H1 (cell line): ENCODE measurements at regions not wholly inside any gene's neighbourhood (a gene's known extent, or its start where the extent isn't known, plus 50 kb on each side); places are given as distances from the start of the nearest gene placed in this dataset.

Experiments
- CTCF ChIA-PET: fragments of 300-600 bp; sonication (Branson Sonifier 250); formaldehyde crosslinking; loops from one replicate; lab custom pipeline; 2021; ENCODE audit not compliant: partially characterized antibody; lab: Charles Lee
- POLR2A ChIA-PET: fragments of 300-600 bp; sonication (Branson Sonifier 250); formaldehyde crosslinking; loops from one replicate; lab custom pipeline; 2021; ENCODE audit warnings: inconsistent platforms; ENCODE audit not compliant: partially characterized antibody; lab: Charles Lee
- DNase-seq, 2 experiments: peaks; one replicate each; pipeline versions ENCODE4 v3.0.0 to v3.0.0-alpha.2; 2010 to 2022; ENCODE audit warnings: low spot score in 2 of 2, low read depth in 1 of 2, mixed read lengths in 1 of 2
- FAIRE-seq: peaks from 2 replicates; lab custom pipeline; 2011; peaks lifted over from hg19 to GRCh38; lab: Jason Lieb, UNC
- H2AFZ ChIP-seq: 2 replicates; pipeline ENCODE4 v1.8.1; 2012; ENCODE audit warnings: low read length, inconsistent platforms
- H2AK5ac ChIP-seq: 2 replicates; pipeline ENCODE4 v1.6.1; 2013; ENCODE audit warnings: low read depth, low read length
- H2BK120ac ChIP-seq: replicated peaks from 2 replicates; pipeline ENCODE3; 2013; ENCODE audit warnings: low read depth, low read length, inconsistent platforms
- H2BK12ac ChIP-seq: 2 replicates; pipeline ENCODE4 v1.6.1; 2013; ENCODE audit warnings: low read depth, low read length
- H2BK15ac ChIP-seq: 2 replicates; pipeline ENCODE4 v1.6.1; 2013; ENCODE audit warnings: low read length
- H2BK20ac ChIP-seq: 2 replicates; pipeline ENCODE4 v1.6.1; 2013; ENCODE audit warnings: low read length
- H2BK5ac ChIP-seq: 2 replicates; pipeline ENCODE4 v1.6.1; 2013; ENCODE audit warnings: low read depth, low read length
- H3K14ac ChIP-seq: 2 replicates; pipeline ENCODE4 v1.6.1; 2013; ENCODE audit warnings: inconsistent platforms; ENCODE audit not compliant: insufficient read length
- H3K18ac ChIP-seq: 2 replicates; pipeline ENCODE4 v1.6.1; 2013; ENCODE audit warnings: low read length; ENCODE audit errors: extremely low read depth
- H3K23ac ChIP-seq: 2 replicates; pipeline ENCODE4 v1.6.1; 2013; ENCODE audit warnings: inconsistent platforms; ENCODE audit not compliant: insufficient read length
- H3K23me2 ChIP-seq: 2 replicates; pipeline ENCODE4 v1.6.1; 2013; ENCODE audit warnings: low read depth, low read length
- H3K27ac ChIP-seq: 2 replicates; pipeline ENCODE4 v1.6.1; 2011; ENCODE audit warnings: low read depth, low read length, inconsistent platforms
- H3K27me3 ChIP-seq, 4 experiments: replicated peaks in 1 of 4; 1 replicate in 1 of 4; 2 replicates in 3 of 4; pipeline versions ENCODE4 v1.6.1 to v1.8.1; 2011 to 2013; ENCODE audit warnings: low read length in 3 of 4, mild to moderate bottlenecking in 3 of 4, inconsistent platforms in 2 of 4, mixed read lengths in 2 of 4, moderate library complexity in 1 of 4; ENCODE audit not compliant: control insufficient read depth in 3 of 4, insufficient read depth in 3 of 4; ENCODE audit errors: extremely low read depth in 1 of 4
- H3K36me3 ChIP-seq, 4 experiments: 2 replicates each; pipeline versions ENCODE4 v1.6.1 to v1.8.1; 2011 to 2013; ENCODE audit warnings: mild to moderate bottlenecking in 4 of 4, low read length in 3 of 4, moderate library complexity in 2 of 4, control low read depth in 1 of 4, inconsistent platforms in 1 of 4; ENCODE audit not compliant: insufficient read depth in 4 of 4, control insufficient read depth in 2 of 4
- H3K4ac ChIP-seq: replicated peaks from 2 replicates; pipeline ENCODE3; 2013; ENCODE audit warnings: low read length, low read depth, mixed read lengths, inconsistent platforms; ENCODE audit not compliant: insufficient read length
- H3K4me1 ChIP-seq, 4 experiments: replicated peaks in 1 of 4; 1 replicate in 1 of 4; 2 replicates in 3 of 4; pipeline versions ENCODE4 v1.6.1 to v1.8.1; 2011 to 2013; ENCODE audit warnings: low read length in 3 of 4, inconsistent platforms in 2 of 4, mixed read lengths in 1 of 4; ENCODE audit not compliant: insufficient read depth in 4 of 4, control insufficient read depth in 3 of 4
- H3K4me2 ChIP-seq, 2 experiments: 2 replicates each; pipeline versions ENCODE4 v1.6.1 to v1.8.1; 2011 to 2013; ENCODE audit warnings: low read depth in 2 of 2, low read length in 2 of 2, control low read depth in 1 of 2, inconsistent platforms in 1 of 2, mild to moderate bottlenecking in 1 of 2; ENCODE audit not compliant: insufficient read depth in 1 of 2
- H3K4me3 ChIP-seq, 4 experiments: fragments of 200-600, 300-600 bp in 1 of 4; sonication (generic), shearing (Covaris generic), sonication (Bioruptor Twin) in 1 of 4; 2 replicates each; pipeline versions ENCODE4 v1.5.1 to v1.8.1; 2011 to 2016; ENCODE audit warnings: low read length in 4 of 4, low read depth in 3 of 4, control low read depth in 2 of 4, inconsistent platforms in 2 of 4, mild to moderate bottlenecking in 2 of 4, mixed read lengths in 1 of 4, moderate library complexity in 1 of 4; ENCODE audit not compliant: insufficient read depth in 2 of 4; ENCODE audit errors: extremely low read depth in 1 of 4
- H3K56ac ChIP-seq: replicated peaks from 2 replicates; pipeline ENCODE3; 2013; ENCODE audit warnings: low read depth, mild to moderate bottlenecking, mixed read lengths, low read length, inconsistent platforms; ENCODE audit not compliant: insufficient read length
- H3K79me1 ChIP-seq: 2 replicates; pipeline ENCODE4 v1.6.1; 2013; ENCODE audit warnings: low read depth, low read length, control low read depth
- H3K79me2 ChIP-seq, 2 experiments: 2 replicates each; pipeline versions ENCODE4 v1.6.1 to v1.8.1; 2012 to 2013; ENCODE audit warnings: low read length in 2 of 2, mild to moderate bottlenecking in 2 of 2, inconsistent platforms in 1 of 2; ENCODE audit not compliant: insufficient read depth in 2 of 2, control insufficient read depth in 1 of 2
- H3K9ac ChIP-seq, 4 experiments: replicated peaks in 1 of 4; 1 replicate in 1 of 4; 2 replicates in 3 of 4; pipeline versions ENCODE4 v1.6.1 to v1.8.1; 2011 to 2013; ENCODE audit warnings: low read depth in 3 of 4, low read length in 3 of 4, control low read depth in 2 of 4, mild to moderate bottlenecking in 2 of 4, moderate library complexity in 2 of 4, inconsistent platforms in 1 of 4; ENCODE audit errors: extremely low read depth in 1 of 4
- H3K9me3 ChIP-seq, 2 experiments: 2 replicates each; pipeline versions ENCODE4 v1.6.1 to v1.8.1; 2012 to 2013; ENCODE audit warnings: mild to moderate bottlenecking in 2 of 2, moderate library complexity in 2 of 2, control low read depth in 1 of 2, inconsistent platforms in 1 of 2, low read depth in 1 of 2, low read length in 1 of 2, mixed read lengths in 1 of 2; ENCODE audit not compliant: insufficient read depth in 2 of 2
- H4K20me1 ChIP-seq, 2 experiments: replicated peaks in 1 of 2; 2 replicates each; pipeline versions ENCODE3 to v1.8.1; 2011 to 2013; ENCODE audit warnings: inconsistent platforms in 2 of 2, low read length in 2 of 2, mild to moderate bottlenecking in 1 of 2; ENCODE audit not compliant: insufficient read depth in 2 of 2, control insufficient read depth in 1 of 2
- H4K5ac ChIP-seq: 2 replicates; pipeline ENCODE4 v1.6.1; 2013; ENCODE audit warnings: low read length, low read depth, mixed read lengths, inconsistent platforms; ENCODE audit not compliant: insufficient read length
- H4K8ac ChIP-seq: 2 replicates; pipeline ENCODE4 v1.8.0; 2013; ENCODE audit warnings: mild to moderate bottlenecking, moderate library complexity, low read length, inconsistent platforms; ENCODE audit not compliant: insufficient read depth; ENCODE audit errors: extremely low read depth
- H4K91ac ChIP-seq: replicated peaks from 2 replicates; pipeline ENCODE3; 2013; ENCODE audit warnings: low read length, mixed read lengths, inconsistent platforms; ENCODE audit not compliant: insufficient read length
- ASH2L ChIP-seq: fragments of 200-600, 300-600 bp; sonication (generic); IDR thresholded peaks from one replicate; pipeline ENCODE4 v1.7.1; 2017; ENCODE audit warnings: low read length
- CBX5 ChIP-seq: fragments of 300-800, 300-1000 bp; sonication (generic); IDR thresholded peaks from 2 replicates; pipeline ENCODE4 v1.7.1; 2016; ENCODE audit warnings: antibody characterized with exemption, low read length, low read depth
- CBX8 ChIP-seq: fragments of 300-800, 300-1000 bp; sonication (generic); IDR thresholded peaks from 2 replicates; pipeline ENCODE4 v1.7.1; 2016; ENCODE audit warnings: low read depth, low read length, borderline replicate concordance
- CHD1 ChIP-seq: IDR thresholded peaks from 2 replicates; pipeline ENCODE4 v1.6.1; 2012; ENCODE audit warnings: low read depth, low read length, improper control_type of control experiment
- CREB1 ChIP-seq: IDR thresholded peaks from 2 replicates; pipeline ENCODE4 v1.6.1; 2012; ENCODE audit warnings: inconsistent platforms
- CTBP2 ChIP-seq: IDR thresholded peaks from 2 replicates; pipeline ENCODE4 v1.7.0; 2011; ENCODE audit warnings: borderline replicate concordance, mild to moderate bottlenecking, moderate library complexity, mixed read lengths, low read length; ENCODE audit not compliant: insufficient read depth, insufficient read length
- EZH2 ChIP-seq: fragments of 200-600 bp; sonication (generic); IDR thresholded peaks from 2 replicates; pipeline ENCODE4 v1.7.1; 2012; ENCODE audit warnings: low read depth, mild to moderate bottlenecking, moderate library complexity, low read length, inconsistent platforms; ENCODE audit not compliant: severe bottlenecking
- HDAC6 ChIP-seq: IDR thresholded peaks from one replicate; pipeline ENCODE4 v1.7.1; 2012; ENCODE audit warnings: low read depth, mild to moderate bottlenecking, inconsistent platforms, low read length, moderate library complexity
- MAX ChIP-seq: IDR thresholded peaks from 2 replicates; pipeline ENCODE4 v1.6.1; 2012; ENCODE audit warnings: inconsistent platforms
- PHF8 ChIP-seq: fragments of 200-600 bp; sonication (generic); conservative IDR thresholded peaks from 2 replicates; pipeline ENCODE4 v1.7.1; 2012; ENCODE audit warnings: low read depth, mild to moderate bottlenecking, inconsistent platforms, low read length, moderate library complexity
- RFX5 ChIP-seq: IDR thresholded peaks from 2 replicates; pipeline ENCODE4 v1.6.1; 2011; ENCODE audit warnings: low read depth, low read length, improper control_type of control experiment, borderline replicate concordance
- SIN3A ChIP-seq, 2 experiments: IDR thresholded peaks in 1 of 2; conservative IDR thresholded peaks in 1 of 2; 2 replicates each; pipeline ENCODE4 v1.6.1; 2011 to 2012; ENCODE audit warnings: low read length in 2 of 2, improper control_type of control experiment in 1 of 2, low read depth in 1 of 2, mild to moderate bottlenecking in 1 of 2
- SIRT6 ChIP-seq: IDR thresholded peaks from one replicate; pipeline ENCODE4 v1.7.1; 2012; ENCODE audit warnings: low read length, inconsistent platforms
- TCF12 ChIP-seq: IDR thresholded peaks from 2 replicates; pipeline ENCODE4 v1.6.1; 2011; ENCODE audit warnings: low read depth, mild to moderate bottlenecking, low read length
- WGBS, 2 experiments: shearing (Covaris generic) in 1 of 2; methylation state at CpG; one replicate each; pipeline versions ENCODE4 v1.1.6 to v1.1.7; 2013 to 2015; ENCODE audit warnings: low lambda C conversion rate in 2 of 2, mixed read lengths in 2 of 2, inconsistent platforms in 1 of 2, low coverage in 1 of 2, missing lambda C conversion rate in 1 of 2; ENCODE audit not compliant: insufficient replicate concordance in 2 of 2, insufficient coverage in 1 of 2, insufficient read length in 1 of 2; ENCODE audit errors: extremely low coverage in 1 of 2, missing lambda C conversion rate in 1 of 2; 5-methylcytosine and 5-hydroxymethylcytosine counted together

- 84% methylated on average over 3 of the region's 3 CpGs; no CpG with 5 or more reads in 1 of the 2 experiments for WGBS, 2 experiments
- Histone ChIP-seq H2BK5ac (no peak overlapping the region), H4K20me1 (no peaks in the 10 kb centered on the region), H3K4ac (no peak overlapping the region), H2BK20ac (no peak overlapping the region), H2BK120ac (no peak overlapping the region), H2BK12ac (no peak overlapping the region), H3K23me2 (no peaks in the 10 kb centered on the region), H3K9me3 (0 out of 4 replicates have a peak, but pooled peaks cover 0 to 2% of the 10 kb centered on the region in 2 experiments), H3K4me3 (no peak overlapping the region), H4K5ac (no peak overlapping the region), H3K4me2 (no peak overlapping the region), H3K14ac (no peak overlapping the region), H4K8ac (no peak overlapping the region), H3K36me3 (no peaks in the 10 kb centered on the region), H3K27ac (no peak overlapping the region), H3K27me3 (no peaks in the 10 kb centered on the region), H2AFZ (no peak overlapping the region), H3K56ac (no peak overlapping the region), H3K23ac (no peak overlapping the region), H2BK15ac (no peak overlapping the region), H3K18ac (no peak overlapping the region), H3K79me2 (no peaks in the 10 kb centered on the region), H4K91ac (no peak overlapping the region), H3K4me1 (no peaks in the 10 kb centered on the region), H2AK5ac (no peak overlapping the region), H3K9ac (no peak overlapping the region), H3K79me1 (no peaks in the 10 kb centered on the region)
- FAIRE-seq (no peak), DNase-seq (no peak)
- POLR2A ChIA-PET: no interaction called here
- TF ChIP-seq MAX: no peak
- TF ChIP-seq HDAC6: no peak
- no peak for TF ChIP-seq CHD1
- no peak for TF ChIP-seq CTBP2
- TF ChIP-seq CREB1: no peak
- TF ChIP-seq EZH2: no peak
- no peak for TF ChIP-seq SIN3A (conservative IDR thresholded peaks at IDR 0.05 in 1 of 2, IDR thresholded peaks at IDR 0.05 in 1 of 2; ENCODE audit: low read depth in 1 of 2, low read length in 2 of 2)
- TF ChIP-seq RFX5: no peak
- no peak for TF ChIP-seq CBX5
- TF ChIP-seq ASH2L: no peak
- no peak for TF ChIP-seq PHF8
- TF ChIP-seq TCF12: no peak
- TF ChIP-seq SIRT6: no peak
- no peak for TF ChIP-seq CBX8
- CTCF ChIA-PET: interaction anchor here (0.6 to 1.8 kb wide), 3 partner anchors 26 to 682 kb away, joined by 3 to 5 read pairs (median 4); no protein-coding TSS in a partner anchor
Measured at GRCh38 chr21:28771790-28772501, 220.7 kb downstream of the LTN1 start.
